ENCODE measurements at regions not wholly inside any gene's neighbourhood (a gene's known extent, or its start where the extent isn't known, plus 50 kb on each side); places are given as distances from the start of the nearest gene placed in this dataset.

DNA sequence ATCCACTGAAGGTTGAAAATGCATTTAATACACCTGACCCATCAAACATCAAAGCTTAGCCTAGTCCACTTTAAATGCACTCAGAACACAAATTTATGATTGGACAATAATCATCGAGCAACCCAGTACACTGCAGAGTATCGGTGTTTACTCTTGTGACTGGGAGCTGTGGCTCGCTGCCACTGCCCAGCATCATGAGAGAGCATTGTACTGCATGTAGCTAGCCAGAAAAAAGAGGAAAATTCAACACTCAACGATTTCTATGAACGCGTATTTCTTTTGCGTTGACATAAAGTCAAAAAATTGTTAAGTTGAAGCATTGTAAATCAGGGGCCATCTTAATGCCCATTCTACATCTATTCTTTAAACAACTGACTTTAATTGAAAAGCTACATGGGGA is 95.1 kb upstream of the CD180 start:
- TF ChIP-seq CTCF (IDR thresholded peaks at IDR 0.05): no peak
- no peak for TF ChIP-seq EZH2phosphoT487 (IDR thresholded peaks at IDR 0.05)

All from neural progenitor cell (in vitro differentiated cells).